Mesenchymal stem cell (in vitro differentiated cells and primary cell): ENCODE measurements at regions not wholly inside any gene's neighbourhood (a gene's known extent, or its start where the extent isn't known, plus 50 kb on each side); places are given as distances from the start of the nearest gene placed in this dataset.
A peak's percentile ranks its signal among the peaks of the same experiment; 100 is the strongest.

Experiments
- DNase-seq: peaks from one replicate; pipeline ENCODE4 v3.0.0-alpha.2; 2013
- H2AFZ ChIP-seq: one replicate; pipeline ENCODE4 v1.6.1; 2013; ENCODE audit warnings: low read depth, mild to moderate bottlenecking, control low read depth, inconsistent platforms, low read length, moderate library complexity
- H2AK5ac ChIP-seq: 2 replicates; pipeline ENCODE4 v1.6.1; 2013; ENCODE audit warnings: low read length, moderate library complexity, mild to moderate bottlenecking, inconsistent platforms; ENCODE audit not compliant: severe bottlenecking
- H2BK120ac ChIP-seq: one replicate; pipeline ENCODE4 v1.6.1; 2013; ENCODE audit warnings: low read depth, mild to moderate bottlenecking, inconsistent platforms, low read length, moderate library complexity
- H2BK12ac ChIP-seq, 2 experiments: one replicate each; pipeline ENCODE4 v1.6.1; 2013; ENCODE audit warnings: inconsistent platforms in 2 of 2, low read length in 2 of 2, mild to moderate bottlenecking in 2 of 2, moderate library complexity in 2 of 2, control low read depth in 1 of 2
- H2BK15ac ChIP-seq: one replicate; pipeline ENCODE4 v1.6.1; 2013; ENCODE audit warnings: mild to moderate bottlenecking, low read depth, inconsistent platforms; ENCODE audit not compliant: poor library complexity, severe bottlenecking
- H2BK5ac ChIP-seq: 2 replicates; pipeline ENCODE4 v1.6.1; 2013; ENCODE audit warnings: low read depth, mild to moderate bottlenecking, low read length, control low read depth, inconsistent platforms; ENCODE audit not compliant: poor library complexity, severe bottlenecking
- H3K14ac ChIP-seq, 2 experiments: one replicate each; pipeline ENCODE4 v1.6.1; 2013; ENCODE audit warnings: inconsistent platforms in 2 of 2, low read length in 2 of 2, control low read depth in 1 of 2, mild to moderate bottlenecking in 1 of 2, moderate library complexity in 1 of 2
- H3K18ac ChIP-seq, 2 experiments: one replicate each; pipeline ENCODE4 v1.6.1; 2013; ENCODE audit warnings: inconsistent platforms in 2 of 2, low read length in 2 of 2, control low read depth in 1 of 2, low read depth in 1 of 2, mild to moderate bottlenecking in 1 of 2
- H3K23ac ChIP-seq, 2 experiments: one replicate each; pipeline ENCODE4 v1.6.1; 2013; ENCODE audit warnings: inconsistent platforms in 2 of 2, low read length in 2 of 2, mild to moderate bottlenecking in 2 of 2, moderate library complexity in 2 of 2, control low read depth in 1 of 2
- H3K27ac ChIP-seq: 2 replicates; pipeline ENCODE4 v1.5.1; 2013; ENCODE audit warnings: mild to moderate bottlenecking, moderate library complexity, low read length, control low read depth, inconsistent platforms; ENCODE audit not compliant: poor library complexity, severe bottlenecking
- H3K27me3 ChIP-seq, 2 experiments: 2 replicates each; pipeline versions ENCODE4 v1.6.1 to v1.7.0; 2013; ENCODE audit warnings: low read length in 2 of 2, mild to moderate bottlenecking in 2 of 2, moderate library complexity in 2 of 2, control low read depth in 1 of 2, inconsistent platforms in 1 of 2; ENCODE audit not compliant: control insufficient read depth in 1 of 2, insufficient read depth in 1 of 2
- H3K36me3 ChIP-seq, 2 experiments: 2 replicates each; pipeline versions ENCODE4 v1.6.1 to v1.7.0; 2013; ENCODE audit warnings: low read length in 2 of 2, control low read depth in 1 of 2, inconsistent platforms in 1 of 2, low read depth in 1 of 2, mild to moderate bottlenecking in 1 of 2; ENCODE audit not compliant: insufficient read depth in 2 of 2, control insufficient read depth in 1 of 2
- H3K4ac ChIP-seq, 2 experiments: one replicate each; pipeline ENCODE4 v1.6.1; 2013; ENCODE audit warnings: inconsistent platforms in 2 of 2, low read length in 2 of 2, mild to moderate bottlenecking in 2 of 2, moderate library complexity in 2 of 2, control low read depth in 1 of 2, low read depth in 1 of 2
- H3K4me1 ChIP-seq: 2 replicates; pipeline ENCODE4 v1.6.1; 2013; ENCODE audit warnings: low read depth, low read length, control low read depth; ENCODE audit not compliant: control insufficient read depth, insufficient read depth
- H3K4me2 ChIP-seq: 2 replicates; pipeline ENCODE4 v1.6.1; 2013; ENCODE audit warnings: low read length, mild to moderate bottlenecking, inconsistent platforms; ENCODE audit not compliant: poor library complexity, severe bottlenecking
- H3K4me3 ChIP-seq, 2 experiments: 2 replicates each; pipeline versions ENCODE4 v1.5.1 to v1.7.0; 2013; ENCODE audit warnings: low read length in 2 of 2, mild to moderate bottlenecking in 2 of 2, control low read depth in 1 of 2, low read depth in 1 of 2; ENCODE audit not compliant: insufficient read depth in 1 of 2
- H3K79me1 ChIP-seq: replicated peaks from 2 replicates; pipeline ENCODE4 v1.6.1; 2013; ENCODE audit warnings: mild to moderate bottlenecking, control low read depth, low read length, inconsistent platforms; ENCODE audit not compliant: poor library complexity, severe bottlenecking
- H3K9ac ChIP-seq: 2 replicates; pipeline ENCODE4 v1.7.0; 2013; ENCODE audit warnings: mild to moderate bottlenecking, low read length, moderate library complexity
- H3K9me3 ChIP-seq: 2 replicates; pipeline ENCODE4 v1.7.0; 2013; ENCODE audit warnings: mild to moderate bottlenecking, low read length; ENCODE audit not compliant: control insufficient read depth
- H4K8ac ChIP-seq: one replicate; pipeline ENCODE4 v1.6.1; 2013; ENCODE audit warnings: inconsistent platforms, mild to moderate bottlenecking, low read length, moderate library complexity
- H4K91ac ChIP-seq: one replicate; pipeline ENCODE4 v1.6.1; 2013; ENCODE audit warnings: mild to moderate bottlenecking, low read length, inconsistent platforms
- WGBS: methylation state at CpG from one replicate; pipeline ENCODE4 v1.1.7; 2013; ENCODE audit warnings: mixed read lengths; 5-methylcytosine and 5-hydroxymethylcytosine counted together

- DNase-seq: peak; percentile 71
- Histone ChIP-seq H3K18ac (peak overlapping the region; percentile 94 to 100), H3K9ac (peak overlapping the region; percentile 12), H3K27me3 (no peaks in the 10 kb centered on the region), H4K91ac (peak overlapping the region; percentile 99), H4K8ac (peak overlapping the region; percentile 97), H2AFZ (no peak overlapping the region), H2AK5ac (peak overlapping the region; percentile 66), H3K4me2 (no peak overlapping the region), H3K4ac (peak overlapping the region; percentile 80 to 88), H2BK120ac (peak overlapping the region; percentile 99), H3K36me3 (no peaks in the 10 kb centered on the region), H3K9me3 (no peaks in the 10 kb centered on the region), H3K23ac (no peak overlapping the region), H2BK15ac (peak overlapping the region; percentile 31), H3K14ac (peak overlapping the region in 1 of 2 experiments; percentile 84), H2BK12ac (peak overlapping the region; percentile 75 to 98), H3K27ac (peak overlapping the region; percentile 89), H3K4me1 (peaks cover 24% of the 10 kb centered on the region), H2BK5ac (peak overlapping the region; percentile 69), H3K79me1 (no peaks in the 10 kb centered on the region), H3K4me3 (no peak overlapping the region)
- 14% methylated on average over 12 of the region's 12 CpGs for WGBS
Measured at GRCh38 chr9:88777498-88778312, 213.6 kb upstream of the S1PR3 start.

GRCh38 chr9:88781628-88782391 is 209.5 kb upstream of the S1PR3 start:
- DNase-seq: peak; percentile 80
- Histone ChIP-seq H3K14ac (no peak overlapping the region), H3K4me3 (no peak overlapping the region), H3K27ac (no peak overlapping the region), H3K18ac (peak overlapping the region; percentile 59 to 70), H2AFZ (no peak overlapping the region), H2BK120ac (peak overlapping the region; percentile 46), H3K9ac (peak overlapping the region; percentile 22), H2BK5ac (no peak overlapping the region), H3K79me1 (no peaks in the 10 kb centered on the region), H3K4me2 (no peak overlapping the region), H3K9me3 (no peaks in the 10 kb centered on the region), H4K8ac (peak overlapping the region; percentile 84), H2BK15ac (no peak overlapping the region), H3K23ac (no peak overlapping the region), H3K27me3 (no peaks in the 10 kb centered on the region), H2AK5ac (no peak overlapping the region), H2BK12ac (peak overlapping the region; percentile 22 to 80), H3K36me3 (no peaks in the 10 kb centered on the region), H3K4me1 (peaks cover 17% of the 10 kb centered on the region), H4K91ac (peak overlapping the region; percentile 64), H3K4ac (no peak overlapping the region)
- 51% methylated on average over 7 of the region's 7 CpGs for WGBS

- H3K27me3 ChIP-seq: no peaks in the 10 kb centered on the region
- WGBS: 68% methylated on average over 10 of the region's 10 CpGs
Measured at GRCh38 chr9:88782931-88783710, 208.1 kb upstream of the S1PR3 start.

More at GRCh38 chr9:88782931-88783710, 208.1 kb upstream of the S1PR3 start:
- H3K9ac ChIP-seq: no peak overlapping the region
- H4K91ac ChIP-seq: peak overlapping the region; percentile 87
- H3K23ac ChIP-seq: no peak overlapping the region
- H2AK5ac ChIP-seq: no peak overlapping the region
- no peaks in the 10 kb centered on the region for H3K79me1 ChIP-seq
- H2BK5ac ChIP-seq: no peak overlapping the region
- H2BK15ac ChIP-seq: peak overlapping the region; percentile 91
- H4K8ac ChIP-seq: peak overlapping the region; percentile 70
- no peak overlapping the region for H2AFZ ChIP-seq
- H3K4me1 ChIP-seq: peaks cover 10% of the 10 kb centered on the region
- H2BK12ac ChIP-seq: peak overlapping the region; percentile 97 to 98
- no peaks in the 10 kb centered on the region for H3K36me3 ChIP-seq
- H3K4me3 ChIP-seq: no peak overlapping the region
- no peak overlapping the region for H3K27ac ChIP-seq
- H3K4me2 ChIP-seq: no peak overlapping the region
- peak overlapping the region; percentile 46 to 56 for H3K4ac ChIP-seq
- H3K18ac ChIP-seq: peak overlapping the region; percentile 82
- no peaks in the 10 kb centered on the region for H3K9me3 ChIP-seq
- no peak overlapping the region for H3K14ac ChIP-seq
- DNase-seq: no peak
- H2BK120ac ChIP-seq: peak overlapping the region; percentile 46
